IMR-90 (cell line): ENCODE measurements at regions not wholly inside any gene's neighbourhood (a gene's known extent, or its start where the extent isn't known, plus 50 kb on each side); places are given as distances from the start of the nearest gene placed in this dataset.

Experiments used
- ATAC-seq: fragments of 200-7000 bp; cut with Tn5 transposase; 2 replicates; pipeline ENCODE4 v1.9.1; 2020; ENCODE audit warnings: low read depth, mild to moderate bottlenecking, moderate library complexity
- BruUV-seq: library from RNA; stranded (reverse); fragments of 400-500 nt; replicated peaks from 2 replicates; lab custom pipeline; 2021; lab: Mats Ljungman, UMichigan
- CTCF ChIA-PET: fragments of 300-600 bp; formaldehyde crosslinking; extraction: SDS; loops from one replicate; lab custom pipeline; 2021; ENCODE audit warnings: antibody characterized with exemption; lab: Yijun Ruan, JAX
- POLR2A ChIA-PET: fragments of 300-600 bp; sonication (Branson Sonifier 250); formaldehyde crosslinking; loops from one replicate; lab custom pipeline; 2022; ENCODE audit warnings: antibody characterized with exemption; ENCODE audit not compliant: unreplicated experiment; lab: Charles Lee
- DNase-seq: peaks from one replicate; pipeline ENCODE4 v3.0.0; 2013
- H2AFZ ChIP-seq: replicated peaks from 2 replicates; pipeline ENCODE3; 2013; ENCODE audit warnings: low read length, mild to moderate bottlenecking; ENCODE audit not compliant: poor library complexity
- H2AK5ac ChIP-seq: 2 replicates; pipeline ENCODE4 v1.6.1; 2013; ENCODE audit warnings: low read depth, low read length, inconsistent platforms
- H2AK9ac ChIP-seq: replicated peaks from 2 replicates; pipeline ENCODE3; 2013; ENCODE audit warnings: mild to moderate bottlenecking, low read depth, low read length, moderate library complexity; ENCODE audit not compliant: poor library complexity
- H2BK120ac ChIP-seq: 2 replicates; pipeline ENCODE4 v1.6.1; 2013; ENCODE audit warnings: low read depth, low read length, inconsistent platforms
- H2BK15ac ChIP-seq: 3 replicates; pipeline ENCODE4 v1.6.1; 2013; ENCODE audit warnings: low read depth, low read length, inconsistent platforms
- H2BK20ac ChIP-seq: 2 replicates; pipeline ENCODE4 v1.6.1; 2013; ENCODE audit warnings: low read depth, mild to moderate bottlenecking, inconsistent platforms, low read length, moderate library complexity
- H2BK5ac ChIP-seq: 2 replicates; pipeline ENCODE4 v1.6.1; 2013; ENCODE audit warnings: mild to moderate bottlenecking, low read depth, low read length, inconsistent platforms; ENCODE audit not compliant: poor library complexity, severe bottlenecking
- H3K14ac ChIP-seq: replicated peaks from 2 replicates; pipeline ENCODE4 v1.6.1; 2013; ENCODE audit warnings: low read depth, low read length, inconsistent platforms
- H3K18ac ChIP-seq: 2 replicates; pipeline ENCODE4 v1.6.1; 2013; ENCODE audit warnings: low read depth, low read length, control low read depth
- H3K23ac ChIP-seq: 2 replicates; pipeline ENCODE4 v1.6.1; 2013; ENCODE audit warnings: low read depth, low read length, inconsistent platforms
- H3K27ac ChIP-seq: 2 replicates; pipeline ENCODE4 v1.5.1; 2013; ENCODE audit warnings: mild to moderate bottlenecking, control low read depth, low read length; ENCODE audit not compliant: insufficient read depth
- H3K27me3 ChIP-seq: 2 replicates; pipeline ENCODE4 v1.6.1; 2013; ENCODE audit warnings: low read length; ENCODE audit not compliant: control insufficient read depth, insufficient read depth
- H3K36me3 ChIP-seq: 2 replicates; pipeline ENCODE4 v1.6.1; 2013; ENCODE audit warnings: low read length, mixed read lengths; ENCODE audit not compliant: control insufficient read depth, insufficient read depth
- H3K4ac ChIP-seq: 2 replicates; pipeline ENCODE4 v1.6.1; 2013; ENCODE audit warnings: low read depth, low read length, inconsistent platforms
- H3K4me1 ChIP-seq: 2 replicates; pipeline ENCODE4 v1.6.1; 2013; ENCODE audit warnings: low read length, mixed read lengths; ENCODE audit not compliant: control insufficient read depth, insufficient read depth
- H3K4me2 ChIP-seq: 2 replicates; pipeline ENCODE4 v1.6.1; 2013; ENCODE audit warnings: low read depth, mild to moderate bottlenecking, control low read depth, low read length, moderate library complexity
- H3K4me3 ChIP-seq: 2 replicates; pipeline ENCODE4 v1.5.1; 2013; ENCODE audit warnings: low read depth, mild to moderate bottlenecking, control low read depth, low read length, moderate library complexity; ENCODE audit not compliant: insufficient read depth
- H3K56ac ChIP-seq: 2 replicates; pipeline ENCODE4 v1.6.1; 2013; ENCODE audit warnings: low read length, inconsistent platforms; ENCODE audit not compliant: insufficient read depth; ENCODE audit errors: extremely low read depth
- H3K79me1 ChIP-seq, 2 experiments: 2 replicates each; pipeline ENCODE4 v1.6.1; 2013; ENCODE audit warnings: low read length in 2 of 2, inconsistent platforms in 1 of 2, low read depth in 1 of 2
- H3K9ac ChIP-seq: 2 replicates; pipeline ENCODE4 v1.6.1; 2013; ENCODE audit warnings: low read depth, low read length, control low read depth
- H3K9me1 ChIP-seq: 2 replicates; pipeline ENCODE4 v1.6.1; 2013; ENCODE audit warnings: low read length, inconsistent platforms; ENCODE audit not compliant: insufficient read depth
- H3K9me3 ChIP-seq: 2 replicates; pipeline ENCODE4 v1.6.1; 2013; ENCODE audit warnings: low read length; ENCODE audit not compliant: control insufficient read depth, insufficient read depth
- H4K20me1 ChIP-seq: 2 replicates; pipeline ENCODE4 v1.6.1; 2013; ENCODE audit warnings: low read length, inconsistent platforms; ENCODE audit not compliant: insufficient read depth
- H4K5ac ChIP-seq: 2 replicates; pipeline ENCODE4 v1.6.1; 2013; ENCODE audit warnings: mild to moderate bottlenecking, low read depth, low read length, control low read depth
- H4K8ac ChIP-seq, 2 experiments: 2 replicates each; pipeline ENCODE4 v1.6.1; 2013; ENCODE audit warnings: low read depth in 2 of 2, low read length in 2 of 2, control low read depth in 1 of 2, inconsistent platforms in 1 of 2
- H4K91ac ChIP-seq: 2 replicates; pipeline ENCODE4 v1.6.1; 2013; ENCODE audit warnings: low read depth, low read length, inconsistent platforms; ENCODE audit not compliant: insufficient read depth
- BHLHE40 ChIP-seq: fragments of 150-350 bp; IDR thresholded peaks from 2 replicates; pipeline ENCODE4 v1.6.1; 2016; ENCODE audit warnings: mild to moderate bottlenecking, low read depth, low read length
- CHD1 ChIP-seq: IDR thresholded peaks from 2 replicates; pipeline ENCODE4 v1.6.1; 2012; ENCODE audit warnings: low read depth, low read length, improper control_type of control experiment
- ELK1 ChIP-seq: fragments of 150-350 bp; IDR thresholded peaks from 2 replicates; pipeline ENCODE4 v1.6.1; 2016; ENCODE audit warnings: low read depth, mild to moderate bottlenecking, low read length, moderate library complexity, borderline replicate concordance
- MAZ ChIP-seq: IDR thresholded peaks from 2 replicates; pipeline ENCODE4 v1.6.1; 2012; ENCODE audit warnings: low read depth, mild to moderate bottlenecking, low read length, improper control_type of control experiment, moderate library complexity, borderline replicate concordance
- MXI1 ChIP-seq: IDR thresholded peaks from 2 replicates; pipeline ENCODE4 v1.6.1; 2012; ENCODE audit warnings: low read depth, mild to moderate bottlenecking, low read length, moderate library complexity, borderline replicate concordance
- POLR2A ChIP-seq: IDR thresholded peaks from 2 replicates; pipeline ENCODE4 v1.6.1; 2012; ENCODE audit warnings: mild to moderate bottlenecking, low read depth, low read length
- RAD21 ChIP-seq: IDR thresholded peaks from 2 replicates; pipeline ENCODE4 v1.6.1; 2012; ENCODE audit warnings: low read length, improper control_type of control experiment
- RCOR1 ChIP-seq: IDR thresholded peaks from 2 replicates; pipeline ENCODE4 v1.6.1; 2012; ENCODE audit warnings: mild to moderate bottlenecking, low read length, improper control_type of control experiment; ENCODE audit not compliant: insufficient replicate concordance
- SMC3 ChIP-seq: fragments of 150-350 bp; IDR thresholded peaks from 2 replicates; pipeline ENCODE4 v1.6.1; 2016; ENCODE audit warnings: low read depth, mild to moderate bottlenecking, antibody characterized with exemption, low read length, moderate library complexity
- USF2 ChIP-seq: fragments of 150-350 bp; IDR thresholded peaks from 2 replicates; pipeline ENCODE4 v1.6.1; 2017; ENCODE audit warnings: mild to moderate bottlenecking, antibody characterized with exemption, low read length, low read depth
- WGBS, 2 experiments: methylation state at CpG; one replicate each; pipeline versions ENCODE4 v1.1.5 to v1.1.7; 2013; ENCODE audit warnings: missing lambda C conversion rate in 2 of 2; ENCODE audit not compliant: insufficient read length in 1 of 2; ENCODE audit errors: extremely low coverage in 2 of 2; 5-methylcytosine and 5-hydroxymethylcytosine counted together
- dilution Hi-C: fragments of 300-500 bp; cut with HindIII; formaldehyde crosslinking; loops from one replicate; pipeline ENCODE4 v1.14.3; 2018; ENCODE audit warnings: low sequenced_read_pairs; ENCODE audit not compliant: unreplicated experiment
- in situ Hi-C: fragments of 300-500 bp; cut with MboI; formaldehyde crosslinking; loops from 3 replicates; pipeline ENCODE4 v1.14.3; 2019; ENCODE audit warnings: low sequenced_read_pairs, inconsistent platforms, mixed read lengths
- intact Hi-C: fragments of 100-400 bp; cut with micrococcal nuclease; formaldehyde crosslinking; loops from 2 replicates; pipeline ENCODE4 v1.10.0; 2022

DNA sequence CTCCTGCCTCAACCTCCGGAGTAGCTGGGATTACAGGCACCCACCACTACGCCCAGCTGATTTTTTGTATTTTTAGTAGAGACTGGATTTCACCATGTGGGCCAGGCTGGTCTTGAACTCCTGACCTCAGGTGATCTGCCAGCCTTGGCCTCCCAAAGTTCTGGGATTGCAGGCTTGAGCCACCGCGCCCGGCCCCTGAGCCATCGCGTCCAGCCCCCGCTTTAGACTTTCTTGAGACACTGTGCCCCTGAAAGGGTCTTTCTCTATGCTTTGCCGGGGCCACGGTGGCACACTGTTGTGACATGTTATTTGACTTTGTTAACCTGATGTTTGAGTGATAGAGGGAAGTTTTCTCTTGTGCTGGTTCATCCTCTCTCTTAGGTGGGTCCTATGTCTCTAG is 186.4 kb downstream of the BTG1 start:
- Histone ChIP-seq H3K56ac (no peak overlapping the region), H3K4me2 (no peak overlapping the region), H2AK9ac (no peak overlapping the region), H3K23ac (no peak overlapping the region), H3K27me3 (no peaks in the 10 kb centered on the region), H3K4ac (peak overlapping the region; percentile 35; the same call in 1 of the 2 replicates), H4K20me1 (no peaks in the 10 kb centered on the region), H3K4me1 (peaks cover 6% of the 10 kb centered on the region), H3K4me3 (no peak overlapping the region), H2BK120ac (peak overlapping the region; percentile 65; the same call in 1 of the 2 replicates), H3K9ac (no peak overlapping the region), H2BK15ac (no peak overlapping the region), H2AFZ (no peak overlapping the region), H4K8ac (peak overlapping the region in 1 of 2 experiments; percentile 29; a peak in 1 of 4 replicates), H2BK5ac (no peak overlapping the region), H4K91ac (no peak overlapping the region; the same call in 1 of the 2 replicates), H3K18ac (0 out of 2 replicates have a peak overlapping the region, but pooled peaks have one; percentile 51), H4K5ac (peak overlapping the region; percentile 34; the same call in 1 of the 2 replicates), H3K9me1 (0 out of 2 replicates have a peak, but pooled peaks cover 3% of the 10 kb centered on the region), H3K9me3 (peaks cover 2% of the 10 kb centered on the region; the same call in 1 of the 2 replicates), H3K36me3 (no peaks in the 10 kb centered on the region), H3K79me1 (no peaks in the 10 kb centered on the region), H3K14ac (no peak overlapping the region), H2AK5ac (no peak overlapping the region), H2BK20ac (peak overlapping the region; percentile 48), H3K27ac (no peak overlapping the region)
- in situ Hi-C loops: no loop called here
- CTCF ChIA-PET: interaction anchor here (0.6 kb wide), 1 partner anchor 1921 kb away, joined by 3 read pairs; no protein-coding TSS in a partner anchor
- DNase-seq: no peak
- POLR2A ChIA-PET: interaction anchor here (0.5 kb wide), 1 partner anchor 411 kb away, joined by 3 read pairs; no protein-coding TSS in a partner anchor
- BruUV-seq: no TSS peak
- WGBS, 2 experiments: 97% methylated on average over 6 of the region's 10 CpGs; no CpG with 5 or more reads in 1 of the 2 experiments
- dilution Hi-C loops: no loop called here
- TF ChIP-seq USF2 (no peak), MXI1 (no peak), MAZ (no peak), CHD1 (no peak), RCOR1 (no peak), RAD21 (no peak), SMC3 (no peak), POLR2A (no peak), ELK1 (no peak), BHLHE40 (no peak)
- intact Hi-C loops: no loop called here
- no peak for ATAC-seq
